ENCODE measurements at regions not wholly inside any gene's neighbourhood (a gene's known extent, or its start where the extent isn't known, plus 50 kb on each side); places are given as distances from the start of the nearest gene placed in this dataset.

DNA sequence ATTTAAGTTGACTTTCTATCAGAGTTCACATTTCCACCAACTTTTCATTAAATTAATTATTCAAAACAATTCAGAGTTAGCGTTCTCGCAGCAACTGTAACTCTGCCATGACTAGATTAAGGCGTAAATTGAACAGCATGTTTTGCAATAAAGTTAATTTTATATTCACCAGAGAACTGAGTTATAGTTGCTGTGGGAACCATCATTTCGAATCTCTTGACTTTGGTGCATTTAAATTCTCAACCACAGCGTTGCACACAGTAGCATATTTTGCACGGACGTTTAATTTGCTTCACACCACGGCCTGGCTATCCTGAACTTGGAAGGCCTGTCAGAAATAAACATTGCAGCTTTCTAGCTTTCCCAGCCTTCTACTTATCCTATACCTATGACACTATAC is 144.3 kb upstream of the WWC1 start:
- DNase-seq (ENCODE audit: insufficient read length, low spot score) (no peak), FAIRE-seq (no peak)

DNA sequence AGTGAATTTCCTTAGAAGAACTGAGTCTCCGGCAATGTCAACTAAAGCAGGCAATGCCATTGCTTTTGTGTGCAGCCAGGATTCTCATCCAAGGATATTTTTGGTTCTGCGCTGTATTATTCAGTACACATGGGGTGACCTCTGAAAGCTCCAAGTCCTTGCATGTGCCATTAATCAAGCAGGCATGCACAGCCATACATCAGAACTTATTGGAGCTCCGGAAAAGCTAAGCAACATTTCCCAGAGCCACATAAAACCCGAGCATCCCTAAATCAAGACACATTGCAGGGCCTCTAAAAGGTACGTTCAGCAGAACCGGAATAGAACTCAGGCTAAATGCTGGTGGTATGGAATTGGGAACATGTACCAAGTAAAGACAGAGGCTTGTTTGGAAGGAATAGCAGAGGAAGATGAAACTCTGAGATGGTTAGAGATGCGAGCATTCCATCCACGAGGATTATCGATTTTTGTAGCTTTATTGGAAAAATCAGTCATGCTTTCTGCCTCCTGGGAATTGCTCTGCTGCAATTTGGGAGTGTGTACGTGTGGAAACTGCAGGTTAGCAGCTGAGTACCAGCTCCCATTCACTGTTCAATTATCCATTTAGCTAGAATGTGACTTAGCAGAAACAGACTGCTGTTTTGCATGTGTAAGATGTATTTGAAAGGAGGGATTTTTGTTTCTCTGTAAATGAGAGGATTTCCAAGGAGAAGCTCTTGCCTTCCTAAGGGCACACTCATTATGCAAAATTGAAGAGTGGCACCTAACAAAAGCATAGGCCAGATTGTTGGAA is 143.7 kb upstream of the WWC1 start:
- FAIRE-seq, result no peak
- no peak for DNase-seq (ENCODE audit: insufficient read length, low spot score)

DNA sequence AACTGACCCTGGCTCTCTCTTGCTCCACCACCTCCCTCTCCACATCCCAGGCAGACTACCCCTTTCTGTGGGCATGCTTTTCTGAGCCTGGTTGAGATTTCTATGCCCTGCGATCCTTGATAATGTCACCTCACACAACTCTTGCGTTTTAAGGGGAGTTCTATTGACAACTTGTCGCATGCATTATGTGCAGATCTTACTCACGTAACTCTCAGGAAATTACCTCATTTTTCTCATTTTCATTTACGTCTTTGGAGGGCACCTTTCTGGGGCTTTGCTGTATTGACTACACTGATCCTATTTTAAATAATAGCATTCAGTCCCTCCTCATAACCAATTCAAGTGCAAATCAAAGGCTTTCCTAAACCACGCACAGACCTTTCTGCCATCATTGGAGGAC is 140.4 kb upstream of the WWC1 start:
- DNase-seq (ENCODE audit: insufficient read length, low spot score), result no peak
- FAIRE-seq, result no peak

- no peak for FAIRE-seq
- DNase-seq (ENCODE audit: insufficient read length, low spot score), result no peak
Measured at GRCh38 chr5:168152660-168153059, 138.8 kb upstream of the WWC1 start.

DNA sequence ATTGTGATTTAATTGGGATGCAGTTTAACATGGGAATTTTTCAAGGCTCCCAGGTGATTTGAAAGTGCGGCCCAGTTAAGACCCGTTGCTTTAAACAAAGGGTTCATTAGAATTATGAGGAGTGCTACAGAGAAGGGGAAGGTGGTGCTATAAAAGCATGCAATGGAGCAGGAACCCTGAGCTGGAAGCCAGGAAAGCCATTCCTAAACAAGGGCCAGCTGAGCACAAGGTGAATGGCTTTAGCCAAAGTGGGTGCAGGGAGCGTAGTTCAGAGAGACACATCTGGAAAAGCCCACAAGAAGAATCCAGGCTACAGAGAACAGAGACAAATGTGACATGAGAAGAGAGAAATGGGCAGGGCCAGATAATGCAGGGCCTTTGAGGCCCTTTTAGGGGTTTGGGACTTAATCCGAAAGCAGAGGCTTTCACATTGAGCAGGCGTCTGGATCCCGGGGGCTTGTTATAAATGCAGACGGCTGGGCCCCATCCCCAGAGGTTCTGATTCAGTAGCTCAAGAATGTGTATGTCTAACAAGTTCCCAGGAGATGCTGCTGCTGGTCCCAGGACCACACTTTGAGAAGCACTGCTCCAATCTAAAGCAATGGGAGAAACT is 138.1 kb upstream of the WWC1 start:
- DNase-seq (ENCODE audit: insufficient read length, low spot score) (no peak), FAIRE-seq (no peak)

DNA sequence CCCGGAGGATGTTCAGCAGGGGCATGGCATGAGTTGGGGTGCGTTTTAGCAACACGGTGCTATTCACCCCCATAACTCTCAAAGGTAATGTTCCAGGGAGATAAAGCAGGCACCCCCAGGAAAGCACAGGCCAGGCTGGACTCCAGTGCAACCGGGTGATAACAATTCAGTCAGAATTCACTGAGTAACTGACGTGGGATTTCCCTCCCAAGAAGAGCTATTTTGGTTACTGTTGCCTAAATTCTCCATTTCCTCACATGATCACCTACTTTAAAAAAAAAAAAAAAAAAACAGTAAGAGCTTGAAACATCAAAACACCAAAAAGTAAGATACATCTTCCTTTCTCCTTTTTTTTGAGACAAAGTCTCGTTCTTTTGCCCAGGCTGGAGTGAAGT is 137.6 kb upstream of the WWC1 start:
- FAIRE-seq (no peak), DNase-seq (ENCODE audit: insufficient read length, low spot score) (no peak)

GRCh38 chr5:168155585-168155984 is 135.9 kb upstream of the WWC1 start:
- no peak for FAIRE-seq
- DNase-seq (ENCODE audit: insufficient read length, low spot score), result no peak

DNA sequence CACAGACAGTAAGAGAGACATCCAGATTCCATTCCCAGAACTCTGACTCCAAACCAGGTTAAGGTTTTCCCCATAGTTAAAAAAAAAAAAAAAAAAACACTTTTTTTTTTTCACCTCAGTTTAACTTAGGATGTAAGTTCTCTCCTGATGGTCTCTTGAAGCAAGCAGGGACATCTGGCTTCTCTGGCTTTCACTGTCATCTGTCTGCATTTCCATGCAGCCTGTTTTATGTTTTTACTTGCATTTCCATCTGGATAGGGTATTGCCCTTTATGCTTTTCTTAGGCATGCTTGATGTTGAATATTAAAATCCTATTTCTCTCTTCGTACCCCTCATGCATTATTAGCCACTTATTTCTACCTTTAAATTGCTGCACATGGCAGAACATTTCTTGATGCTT is 135.3 kb upstream of the WWC1 start:
- no peak for FAIRE-seq
- DNase-seq (ENCODE audit: insufficient read length, low spot score), result no peak

DNA sequence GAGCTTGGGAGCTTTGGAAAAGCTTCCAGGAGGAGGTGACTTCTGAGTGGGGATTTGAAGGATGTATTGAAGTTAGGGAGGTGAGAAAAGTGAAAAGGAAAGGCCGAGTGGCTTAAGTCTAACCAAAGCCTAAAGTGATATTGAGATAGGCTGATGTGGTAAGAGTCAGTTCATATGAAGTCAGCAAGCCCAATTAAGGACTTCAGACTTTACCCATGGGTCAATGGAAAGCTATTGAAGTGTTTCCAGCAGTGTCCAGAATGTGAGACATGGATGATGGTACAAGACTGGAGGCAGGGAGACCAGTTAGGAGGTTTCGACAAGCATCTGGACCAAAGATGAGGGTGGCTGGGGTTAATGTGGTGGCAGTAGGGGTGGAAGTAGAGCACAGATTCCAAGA is 134.3 kb upstream of the WWC1 start:
- no peak for DNase-seq (ENCODE audit: insufficient read length, low spot score)

GRCh38 chr5:168159425-168159824 is 132.0 kb upstream of the WWC1 start:
- DNase-seq (ENCODE audit: insufficient read length, low spot score) (no peak), FAIRE-seq (no peak)

More for the DNA sequence above, 134.3 kb upstream of the WWC1 start:
- FAIRE-seq, result no peak

- no peak for DNase-seq (ENCODE audit: insufficient read length, low spot score)
- no peak for FAIRE-seq
Measured at GRCh38 chr5:168162464-168162863, 129.0 kb upstream of the WWC1 start.

DNA sequence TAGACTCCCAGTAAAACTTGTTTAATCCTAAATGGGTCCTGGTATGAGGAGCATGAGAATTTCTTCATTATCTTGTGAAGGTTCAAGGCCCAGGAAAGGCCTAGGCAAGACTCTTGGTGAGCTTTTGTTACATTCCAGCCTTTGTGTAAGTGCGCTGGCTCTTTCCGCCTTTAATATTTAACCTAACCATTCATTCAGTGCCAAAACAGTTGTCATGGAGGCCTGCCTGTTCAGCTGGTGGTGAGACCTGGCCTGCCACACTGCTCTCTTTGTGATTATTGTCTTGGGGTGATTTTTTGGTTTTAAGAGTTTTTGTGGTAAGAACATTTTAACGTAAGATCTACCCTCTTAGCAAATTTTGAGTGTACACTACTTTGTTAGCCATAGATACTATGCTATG is 127.5 kb upstream of the WWC1 start:
- no peak for DNase-seq (ENCODE audit: insufficient read length, low spot score)
- FAIRE-seq, result no peak

- DNase-seq (ENCODE audit: insufficient read length, low spot score), result no peak
- FAIRE-seq, result no peak
Measured at GRCh38 chr5:168165221-168165914, 126.1 kb upstream of the WWC1 start.

GRCh38 chr5:168165977-168166376 is 125.5 kb upstream of the WWC1 start:
- no peak for DNase-seq (ENCODE audit: insufficient read length, low spot score)

DNA sequence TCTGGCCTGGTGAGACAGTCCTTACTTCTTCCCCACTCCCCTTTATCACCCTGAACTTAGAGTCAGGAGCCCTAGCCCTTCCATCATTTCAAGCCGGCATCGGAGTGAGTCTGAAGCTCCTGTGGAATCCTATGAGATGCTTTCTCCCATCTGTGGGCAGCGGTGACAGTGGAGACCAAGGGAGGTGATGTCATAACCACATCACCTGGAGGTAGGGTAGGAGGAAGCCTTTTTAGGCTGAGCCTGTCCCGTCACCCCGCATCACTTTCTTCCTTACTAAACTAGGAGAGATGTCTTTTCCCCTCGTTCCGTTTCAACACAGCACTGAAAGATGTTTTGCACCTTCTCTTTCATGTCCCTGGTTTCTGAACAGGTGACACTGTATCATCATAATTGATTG is 124.1 kb upstream of the WWC1 start:
- FAIRE-seq (no peak), DNase-seq (ENCODE audit: insufficient read length, low spot score) (no peak)

More at GRCh38 chr5:168165977-168166376, 125.5 kb upstream of the WWC1 start:
- no peak for FAIRE-seq

- FAIRE-seq, result no peak
- no peak for DNase-seq (ENCODE audit: insufficient read length, low spot score)
Measured at GRCh38 chr5:168168978-168169698, 122.3 kb upstream of the WWC1 start.

DNA sequence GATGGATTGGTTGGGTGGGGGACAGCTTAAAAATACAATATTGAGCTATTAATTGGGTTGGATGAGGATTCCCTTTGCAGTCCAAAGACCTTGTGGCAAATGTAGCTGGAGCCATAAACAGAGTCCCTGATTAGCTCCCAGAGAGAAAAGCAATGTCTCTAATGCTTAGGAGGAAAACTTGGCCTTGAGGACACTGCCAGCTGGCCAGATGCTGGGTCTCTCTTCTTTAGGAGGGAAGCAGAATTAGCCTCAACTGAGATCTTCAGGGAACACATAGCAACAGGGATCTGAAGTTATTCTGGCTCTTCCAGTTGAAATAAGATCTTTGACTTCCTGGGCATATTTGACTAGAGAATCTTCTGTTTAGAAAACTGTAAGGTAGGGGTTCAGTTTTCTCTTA is 121.7 kb upstream of the WWC1 start:
- FAIRE-seq (no peak), DNase-seq (ENCODE audit: insufficient read length, low spot score) (no peak)

DNA sequence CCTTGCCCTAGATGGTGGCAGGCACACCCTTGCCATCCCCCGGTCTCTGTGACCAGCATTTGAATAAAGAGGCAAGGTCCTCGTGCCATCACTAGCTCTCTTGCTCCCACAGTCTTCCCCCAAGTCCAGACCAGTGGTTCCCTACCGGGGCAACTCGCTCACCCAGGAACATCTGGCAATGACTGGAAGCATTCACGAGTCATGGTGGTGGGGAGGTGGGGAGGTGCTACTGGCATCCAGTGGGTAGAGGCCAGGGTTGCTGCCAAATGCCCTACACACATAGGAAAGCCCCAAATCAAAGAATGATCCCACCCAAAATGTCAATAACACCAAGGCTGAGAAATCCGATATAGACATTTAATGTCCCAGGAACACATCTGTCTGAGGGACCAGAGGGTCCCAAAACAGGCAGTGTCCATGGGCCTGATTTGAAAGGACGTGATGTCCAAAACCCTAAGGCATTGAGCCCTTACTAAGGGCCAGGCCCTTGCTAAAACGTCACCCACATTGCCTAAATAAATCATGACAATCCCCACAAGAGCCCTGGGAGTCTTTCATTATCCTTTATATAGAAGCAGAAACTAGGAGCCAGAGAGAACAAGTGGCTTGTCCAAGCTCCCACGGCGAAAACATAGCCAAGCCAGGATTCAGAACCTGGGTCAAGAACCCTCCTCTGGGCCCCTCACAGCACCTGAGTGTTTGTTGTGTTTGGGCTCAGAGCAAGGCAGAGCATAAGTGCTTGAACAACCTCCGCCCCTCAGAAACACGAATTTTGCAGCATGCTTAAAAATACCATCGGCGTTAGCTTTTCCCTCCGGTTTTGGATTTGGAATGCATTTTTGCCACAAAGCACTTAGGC is 119.3 kb upstream of the WWC1 start:
- no peak for DNase-seq (ENCODE audit: insufficient read length, low spot score)
- FAIRE-seq, result no peak

GRCh38 chr5:168172760-168173223 is 118.7 kb upstream of the WWC1 start:
- DNase-seq (ENCODE audit: insufficient read length, low spot score), result no peak
- FAIRE-seq, result no peak

GRCh38 chr5:168174376-168174775 is 117.1 kb upstream of the WWC1 start:
- FAIRE-seq (no peak), DNase-seq (ENCODE audit: insufficient read length, low spot score) (no peak)
